Fibroblast of pulmonary artery (primary cell): ENCODE measurements at regions not wholly inside any gene's neighbourhood (a gene's known extent, or its start where the extent isn't known, plus 50 kb on each side); places are given as distances from the start of the nearest gene placed in this dataset.

Source experiments
- DNase-seq: peaks from one replicate; pipeline ENCODE4 v3.0.0-alpha.2; 2010; ENCODE audit warnings: low read depth
- H3K4me3 ChIP-seq: replicated peaks from 2 replicates; pipeline ENCODE4 v1.5.1; 2011; ENCODE audit warnings: low read depth, mild to moderate bottlenecking, control low read depth, low read length, moderate library complexity
- CTCF ChIP-seq: IDR thresholded peaks from 2 replicates; pipeline ENCODE4 v1.5.1; 2011; ENCODE audit warnings: mild to moderate bottlenecking, control low read depth, low read length, inconsistent platforms; ENCODE audit errors: missing control alignments

GRCh38 chr1:213666922-213667321 is 320.9 kb upstream of the PROX1 start:
- DNase-seq, result no peak
- no peak for TF ChIP-seq CTCF
- no peak overlapping the region for H3K4me3 ChIP-seq

- TF ChIP-seq CTCF, result no peak
- DNase-seq, result no peak
- no peak overlapping the region for H3K4me3 ChIP-seq
Observed at GRCh38 chr1:213669512-213669911, 318.3 kb upstream of the PROX1 start.

GRCh38 chr1:213669964-213670691 is 317.6 kb upstream of the PROX1 start:
- no peak for TF ChIP-seq CTCF
- H3K4me3 ChIP-seq, result no peak overlapping the region
- no peak for DNase-seq

- no peak overlapping the region for H3K4me3 ChIP-seq
- DNase-seq, result no peak
- TF ChIP-seq CTCF, result no peak
Observed at GRCh38 chr1:213670692-213671023, 317.1 kb upstream of the PROX1 start.

- no peak for TF ChIP-seq CTCF
- no peak overlapping the region for H3K4me3 ChIP-seq
- no peak for DNase-seq
Observed at GRCh38 chr1:213675043-213675442, 312.7 kb upstream of the PROX1 start.

GRCh38 chr1:213676736-213677135 is 311.0 kb upstream of the PROX1 start:
- no peak for TF ChIP-seq CTCF

GRCh38 chr1:213678348-213678747 is 309.4 kb upstream of the PROX1 start:
- H3K4me3 ChIP-seq, result no peak overlapping the region
- DNase-seq, result no peak
- TF ChIP-seq CTCF, result no peak

More at GRCh38 chr1:213676736-213677135, 311.0 kb upstream of the PROX1 start:
- H3K4me3 ChIP-seq, result no peak overlapping the region
- DNase-seq, result no peak
